ENCODE measurements at regions not wholly inside any gene's neighbourhood (a gene's known extent, or its start where the extent isn't known, plus 50 kb on each side); places are given as distances from the start of the nearest gene placed in this dataset.
A peak's percentile ranks its signal among the peaks of the same experiment; 100 is the strongest.

DNA sequence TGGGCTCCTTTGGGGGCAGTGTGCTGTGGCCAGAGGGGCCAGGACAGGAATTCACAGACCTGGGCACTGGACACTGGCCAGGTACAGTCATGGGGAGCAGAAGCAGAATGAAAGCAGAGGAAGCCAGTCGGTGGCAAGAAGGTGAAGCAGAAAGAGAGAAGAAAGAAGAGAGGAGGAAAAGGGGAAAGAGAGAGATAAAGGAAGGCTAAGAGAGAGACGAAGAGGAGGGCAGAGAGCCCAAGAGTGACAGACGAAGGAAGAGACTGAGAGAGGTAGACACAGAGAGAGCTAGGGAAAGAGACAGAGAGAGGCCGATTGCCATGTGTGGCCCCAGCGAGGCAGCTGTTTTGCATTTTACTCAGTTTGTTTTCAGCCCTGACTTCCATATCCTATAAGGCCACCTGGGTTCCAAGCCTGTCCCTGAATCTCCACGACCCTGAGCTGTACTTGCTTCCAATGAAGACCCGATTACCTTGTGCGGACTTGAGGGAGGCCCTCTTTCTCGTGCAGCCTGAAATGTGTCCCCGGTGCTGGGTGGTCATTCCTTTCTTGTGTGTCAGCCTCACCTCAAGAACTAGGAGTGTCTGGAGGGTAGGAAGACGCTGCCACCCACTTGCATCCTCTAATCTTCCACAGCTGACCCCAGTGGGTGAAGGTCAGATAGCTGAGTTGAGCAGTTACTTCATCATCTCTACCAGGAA, 73.9 kb downstream of the LSM3 start:
- Histone ChIP-seq H3K4me3 (ENCODE audit: low read depth in 1 of 2, low read length in 1 of 2) (no peak overlapping the region), H3K27me3 (no peaks in the 10 kb centered on the region)

GRCh38 chr3:14253022-14253706, 74.5 kb downstream of the LSM3 start:
- no peaks in the 10 kb centered on the region for H3K27me3 ChIP-seq
- no peak overlapping the region for H3K4me3 ChIP-seq (ENCODE audit: low read depth in 1 of 2, low read length in 1 of 2)
- no peaks in the 10 kb centered on the region for H3K9me3 ChIP-seq
- no peaks in the 10 kb centered on the region for H3K36me3 ChIP-seq
- peaks cover 0 to 21% of the 10 kb centered on the region in 2 experiments for H3K4me1 ChIP-seq (ENCODE audit: control insufficient read depth in 1 of 2, insufficient read depth in 1 of 2, low read depth in 1 of 2, low read length in 1 of 2)
- TF ChIP-seq CTCF (IDR thresholded peaks at IDR 0.05) = no peak
- H3K27ac ChIP-seq = no peak overlapping the region

More for the DNA sequence above, 73.9 kb downstream of the LSM3 start:
- Histone ChIP-seq H3K4me1 (ENCODE audit: control insufficient read depth in 1 of 2, insufficient read depth in 1 of 2, low read depth in 1 of 2, low read length in 1 of 2) (peaks cover 0 to 21% of the 10 kb centered on the region in 2 experiments), H3K36me3 (no peaks in the 10 kb centered on the region), H3K27ac (no peak overlapping the region), H3K9me3 (no peaks in the 10 kb centered on the region)
- TF ChIP-seq CTCF (IDR thresholded peaks at IDR 0.05) = no peak

DNA sequence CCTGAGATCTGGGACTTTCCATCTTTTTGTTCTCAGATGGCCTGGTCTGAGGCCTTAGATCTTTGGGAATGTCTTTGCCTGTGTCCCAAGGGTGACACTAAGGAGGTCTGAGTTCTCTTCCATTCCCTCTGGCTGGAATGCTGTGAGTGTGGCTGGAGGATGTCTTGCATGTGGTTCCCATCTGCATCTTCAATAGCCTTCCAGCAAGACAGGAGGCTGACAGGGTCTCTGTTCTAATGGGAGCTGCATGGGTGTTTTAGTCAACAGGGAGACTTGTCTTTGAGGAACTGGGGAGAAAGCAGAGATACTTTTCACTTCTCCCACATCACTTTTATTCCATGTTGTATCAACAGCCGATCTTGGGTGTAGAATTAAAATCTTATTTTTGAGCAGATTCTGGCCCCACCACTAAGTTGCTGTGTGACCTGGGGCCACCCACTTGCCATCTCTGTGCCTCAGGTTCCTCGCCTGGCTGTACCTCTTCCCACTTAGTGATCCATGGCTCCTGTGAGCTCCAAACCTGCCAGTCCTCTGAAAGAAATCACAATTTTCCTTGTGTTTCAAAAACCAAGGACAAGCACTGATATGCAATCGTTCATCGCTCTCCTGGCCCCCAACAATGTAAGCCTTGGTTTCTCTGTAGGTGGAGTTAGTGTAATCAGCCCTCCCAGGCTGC, 75.2 kb downstream of the LSM3 start:
- Histone ChIP-seq H3K4me1 (ENCODE audit: control insufficient read depth in 1 of 2, insufficient read depth in 1 of 2, low read depth in 1 of 2, low read length in 1 of 2) (peaks cover 0 to 21% of the 10 kb centered on the region in 2 experiments), H3K36me3 (no peaks in the 10 kb centered on the region), H3K27ac (peak overlapping the region; percentile 43), H3K27me3 (no peaks in the 10 kb centered on the region), H3K9me3 (no peaks in the 10 kb centered on the region), H3K4me3 (ENCODE audit: low read depth in 1 of 2, low read length in 1 of 2) (no peak overlapping the region)
- no peak for TF ChIP-seq CTCF (IDR thresholded peaks at IDR 0.05)

- Histone ChIP-seq H3K27ac (no peak overlapping the region), H3K27me3 (no peaks in the 10 kb centered on the region)
- TF ChIP-seq CTCF (IDR thresholded peaks at IDR 0.05) = no peak
These were observed 76.4 kb downstream of the LSM3 start for GRCh38 chr3:14254812-14255702.

DNA sequence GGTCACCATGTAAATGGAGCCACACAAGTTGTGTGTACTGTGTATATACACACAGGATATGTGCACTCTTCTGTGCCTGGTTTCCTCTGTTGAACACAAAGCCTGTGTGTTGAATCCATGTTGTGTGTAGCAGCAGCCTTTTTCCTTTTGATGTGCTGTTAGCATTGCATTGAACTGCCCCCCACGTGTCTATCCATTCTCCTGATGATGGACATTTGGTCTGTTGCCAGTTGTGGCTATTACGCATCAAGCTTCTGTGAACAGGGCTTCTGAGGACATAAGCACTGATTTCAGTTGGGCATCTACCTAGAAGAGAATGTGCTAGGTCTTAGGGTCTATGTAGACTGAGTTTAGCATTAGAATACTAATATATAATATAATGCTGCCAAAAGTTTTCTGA, 77.4 kb downstream of the LSM3 start:
- Histone ChIP-seq H3K36me3 (no peaks in the 10 kb centered on the region), H3K27me3 (no peaks in the 10 kb centered on the region), H3K27ac (no peak overlapping the region), H3K4me3 (ENCODE audit: low read depth in 1 of 2, low read length in 1 of 2) (no peak overlapping the region), H3K4me1 (ENCODE audit: control insufficient read depth in 1 of 2, insufficient read depth in 1 of 2, low read depth in 1 of 2, low read length in 1 of 2) (peaks cover 0 to 21% of the 10 kb centered on the region in 2 experiments), H3K9me3 (no peaks in the 10 kb centered on the region)
- no peak for TF ChIP-seq CTCF (IDR thresholded peaks at IDR 0.05)

More at GRCh38 chr3:14254812-14255702, 76.4 kb downstream of the LSM3 start:
- no peaks in the 10 kb centered on the region for H3K9me3 ChIP-seq
- no peak overlapping the region for H3K4me3 ChIP-seq (ENCODE audit: low read depth in 1 of 2, low read length in 1 of 2)
- peaks cover 0 to 21% of the 10 kb centered on the region in 2 experiments for H3K4me1 ChIP-seq (ENCODE audit: control insufficient read depth in 1 of 2, insufficient read depth in 1 of 2, low read depth in 1 of 2, low read length in 1 of 2)
- H3K36me3 ChIP-seq = no peaks in the 10 kb centered on the region
